ENCODE measurements at regions not wholly inside any gene's neighbourhood (a gene's known extent, or its start where the extent isn't known, plus 50 kb on each side); places are given as distances from the start of the nearest gene placed in this dataset.

DNA sequence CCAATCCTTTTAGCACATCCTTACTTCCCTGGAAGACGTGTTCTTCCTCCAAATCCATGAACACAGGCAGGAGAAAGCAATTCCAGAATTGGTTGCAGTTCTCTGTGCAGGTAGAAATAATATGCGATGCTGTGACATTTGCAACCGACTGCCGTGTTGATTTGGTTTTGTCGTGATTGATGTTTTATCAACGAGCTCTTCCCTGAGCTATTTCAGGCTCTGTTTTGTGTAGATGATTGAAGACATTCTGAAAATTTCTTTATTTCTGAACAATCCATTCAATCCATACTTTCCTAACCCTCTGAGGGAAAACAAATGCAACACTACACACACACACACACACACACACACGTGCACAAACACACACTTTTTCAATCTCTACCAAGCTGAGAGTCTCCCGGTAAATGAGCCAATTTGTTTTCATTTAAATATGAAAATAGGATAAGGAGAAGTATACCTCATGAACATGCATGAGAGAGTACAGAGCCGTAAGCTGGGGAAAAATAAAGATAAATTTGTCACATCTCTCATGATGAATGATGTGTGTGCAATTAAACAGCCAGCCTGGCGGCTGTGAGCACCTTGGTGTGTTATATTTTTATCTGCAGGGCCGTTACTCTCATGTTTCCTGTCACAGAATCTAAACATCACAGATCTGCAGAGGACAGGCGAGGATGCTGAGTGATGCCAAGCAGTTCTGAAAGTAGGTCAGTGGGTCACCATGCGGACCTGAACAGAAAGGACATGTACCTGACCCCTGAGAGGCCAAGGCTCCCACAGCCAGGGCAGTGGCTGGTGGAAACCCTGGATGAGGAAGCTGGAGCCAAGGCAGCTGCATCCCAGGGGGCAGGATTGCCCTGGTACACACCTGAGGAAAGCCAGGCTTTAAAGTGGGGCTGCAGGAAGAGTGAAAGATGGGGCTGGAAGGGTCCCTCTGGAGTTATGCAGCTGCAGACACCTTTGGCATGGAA lies 64.8 kb downstream of the PDCL3 start:
- BruUV-seq (replicated peaks) = no TSS peak
- no peaks in the 10 kb centered on the region for H3K36me3 ChIP-seq (ENCODE audit: control insufficient read depth, insufficient read depth, low read length)
- no peaks in the 10 kb centered on the region for H3K9me3 Mint-ChIP-seq (ENCODE audit: unreplicated experiment)
- TF ChIP-seq, protein P1, sequence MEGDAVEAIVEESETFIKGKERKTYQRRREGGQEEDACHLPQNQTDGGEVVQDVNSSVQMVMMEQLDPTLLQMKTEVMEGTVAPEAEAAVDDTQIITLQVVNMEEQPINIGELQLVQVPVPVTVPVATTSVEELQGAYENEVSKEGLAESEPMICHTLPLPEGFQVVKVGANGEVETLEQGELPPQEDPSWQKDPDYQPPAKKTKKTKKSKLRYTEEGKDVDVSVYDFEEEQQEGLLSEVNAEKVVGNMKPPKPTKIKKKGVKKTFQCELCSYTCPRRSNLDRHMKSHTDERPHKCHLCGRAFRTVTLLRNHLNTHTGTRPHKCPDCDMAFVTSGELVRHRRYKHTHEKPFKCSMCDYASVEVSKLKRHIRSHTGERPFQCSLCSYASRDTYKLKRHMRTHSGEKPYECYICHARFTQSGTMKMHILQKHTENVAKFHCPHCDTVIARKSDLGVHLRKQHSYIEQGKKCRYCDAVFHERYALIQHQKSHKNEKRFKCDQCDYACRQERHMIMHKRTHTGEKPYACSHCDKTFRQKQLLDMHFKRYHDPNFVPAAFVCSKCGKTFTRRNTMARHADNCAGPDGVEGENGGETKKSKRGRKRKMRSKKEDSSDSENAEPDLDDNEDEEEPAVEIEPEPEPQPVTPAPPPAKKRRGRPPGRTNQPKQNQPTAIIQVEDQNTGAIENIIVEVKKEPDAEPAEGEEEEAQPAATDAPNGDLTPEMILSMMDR (IDR thresholded peaks at IDR 0.05; ENCODE audit: insufficient read depth in 1 of 2, low read depth in 1 of 2, low read length in 1 of 2, severe bottlenecking in 1 of 2, unreplicated experiment in 1 of 2) = no peak
- no peaks in the 10 kb centered on the region for H3K27me3 ChIP-seq (replicated peaks; ENCODE audit: control insufficient read depth, insufficient read depth, low read length)
- ChIA-PET CTCF (interaction anchor here (0.9 kb wide), 1 partner anchor 17 kb away, joined by 3 read pairs; no protein-coding TSS in a partner anchor), POLR2A (no interaction called here)
- H3K4me3 ChIP-seq (ENCODE audit: low read depth, low read length) = no peak overlapping the region
- H3K36me3 Mint-ChIP-seq (ENCODE audit: insufficient read depth, unreplicated experiment) = no peaks in the 10 kb centered on the region
- intact Hi-C loops (cut with micrococcal nuclease; ENCODE audit: unreplicated experiment) = no loop called here
- H3K4me1 ChIP-seq = no peaks in the 10 kb centered on the region
- DNase-seq = no peak
- H3K27ac Mint-ChIP-seq (ENCODE audit: unreplicated experiment) = no peak overlapping the region
- H3K27me3 Mint-ChIP-seq (ENCODE audit: insufficient read depth, unreplicated experiment) = peaks cover 14% of the 10 kb centered on the region
- H3K4me3 Mint-ChIP-seq (ENCODE audit: unreplicated experiment) = no peak overlapping the region
- H3K9me3 ChIP-seq = no peaks in the 10 kb centered on the region
- no peaks in the 10 kb centered on the region for H3K4me1 Mint-ChIP-seq (ENCODE audit: low read depth, unreplicated experiment)

DNA sequence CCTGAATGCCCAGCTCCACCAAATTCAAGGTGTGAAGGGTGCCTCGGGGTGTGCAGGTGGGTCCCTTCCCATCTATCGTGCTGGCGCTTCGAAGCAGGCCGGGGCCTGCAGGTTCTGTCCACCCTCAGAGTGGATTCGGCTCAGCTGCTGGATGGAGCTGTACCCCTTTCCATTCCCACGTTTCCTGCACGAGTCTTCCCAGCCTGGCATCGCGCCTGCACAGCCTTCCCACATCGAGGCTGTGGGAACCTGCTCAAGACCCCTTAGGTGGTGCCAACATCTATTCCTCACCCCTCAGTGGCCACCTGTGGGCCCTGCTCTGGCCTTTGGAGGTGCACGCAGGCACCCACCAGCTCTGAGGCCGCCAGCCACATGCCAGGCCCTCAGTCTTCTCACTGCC lies 65.7 kb downstream of the PDCL3 start:
- no peaks in the 10 kb centered on the region for H3K36me3 Mint-ChIP-seq (ENCODE audit: insufficient read depth, unreplicated experiment)
- Histone ChIP-seq H3K9me3 (no peaks in the 10 kb centered on the region), H3K4me3 (ENCODE audit: low read depth, low read length) (no peak overlapping the region), H3K36me3 (ENCODE audit: control insufficient read depth, insufficient read depth, low read length) (no peaks in the 10 kb centered on the region), H3K27me3 (replicated peaks; ENCODE audit: control insufficient read depth, insufficient read depth, low read length) (no peaks in the 10 kb centered on the region), H3K4me1 (no peaks in the 10 kb centered on the region)
- no peak for DNase-seq
- TF ChIP-seq, protein P1 (IDR thresholded peaks at IDR 0.05; ENCODE audit: insufficient read depth in 1 of 2, low read depth in 1 of 2, low read length in 1 of 2, severe bottlenecking in 1 of 2, unreplicated experiment in 1 of 2) = no peak
- H3K4me3 Mint-ChIP-seq (ENCODE audit: unreplicated experiment) = no peak overlapping the region
- H3K9me3 Mint-ChIP-seq (ENCODE audit: unreplicated experiment) = no peaks in the 10 kb centered on the region
- intact Hi-C loops (cut with micrococcal nuclease; ENCODE audit: unreplicated experiment) = no loop called here
- no TSS peak for BruUV-seq (replicated peaks)
- ChIA-PET CTCF (interaction anchor here (0.9 kb wide), 1 partner anchor 18 kb away, joined by 3 read pairs; no protein-coding TSS in a partner anchor), POLR2A (no interaction called here)
- no peak overlapping the region for H3K27ac Mint-ChIP-seq (ENCODE audit: unreplicated experiment)
- H3K27me3 Mint-ChIP-seq (ENCODE audit: insufficient read depth, unreplicated experiment) = peaks cover 14% of the 10 kb centered on the region
- H3K4me1 Mint-ChIP-seq (ENCODE audit: low read depth, unreplicated experiment) = no peaks in the 10 kb centered on the region

DNA sequence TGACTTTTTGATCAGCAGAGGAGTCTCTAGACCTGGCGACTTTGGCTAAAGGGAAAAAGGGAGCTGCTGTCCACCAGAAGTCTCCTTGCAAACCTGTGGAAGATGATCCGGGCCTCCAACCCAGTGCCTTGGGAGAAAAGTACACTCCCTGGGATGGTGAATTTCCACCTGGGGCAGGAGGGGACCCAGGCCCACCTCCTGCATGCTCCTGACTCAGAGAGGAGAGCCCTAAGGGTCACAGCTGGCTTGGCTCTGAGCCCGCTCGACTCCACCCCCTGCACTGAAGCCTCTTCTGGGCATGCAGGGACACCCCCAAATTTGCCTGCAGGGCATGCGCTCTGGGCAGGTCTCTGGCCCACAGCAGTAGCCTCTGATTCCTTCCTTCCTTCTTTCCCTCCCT lies 66.5 kb downstream of the PDCL3 start:
- BruUV-seq (replicated peaks) = no TSS peak
- POLR2A ChIA-PET = no interaction called here
- H3K4me1 Mint-ChIP-seq (ENCODE audit: low read depth, unreplicated experiment) = no peaks in the 10 kb centered on the region
- no peak overlapping the region for H3K4me3 ChIP-seq (ENCODE audit: low read depth, low read length)
- no peak overlapping the region for H3K4me3 Mint-ChIP-seq (ENCODE audit: unreplicated experiment)
- peaks cover 14% of the 10 kb centered on the region for H3K27me3 Mint-ChIP-seq (ENCODE audit: insufficient read depth, unreplicated experiment)
- no peaks in the 10 kb centered on the region for H3K36me3 ChIP-seq (ENCODE audit: control insufficient read depth, insufficient read depth, low read length)
- CTCF ChIA-PET = no interaction called here
- H3K27ac Mint-ChIP-seq (ENCODE audit: unreplicated experiment) = no peak overlapping the region
- H3K9me3 ChIP-seq = no peaks in the 10 kb centered on the region
- intact Hi-C loops (cut with micrococcal nuclease; ENCODE audit: unreplicated experiment) = no loop called here
- no peaks in the 10 kb centered on the region for H3K4me1 ChIP-seq
- H3K27me3 ChIP-seq (replicated peaks; ENCODE audit: control insufficient read depth, insufficient read depth, low read length) = no peaks in the 10 kb centered on the region
- TF ChIP-seq, protein P1 (IDR thresholded peaks at IDR 0.05; ENCODE audit: insufficient read depth in 1 of 2, low read depth in 1 of 2, low read length in 1 of 2, severe bottlenecking in 1 of 2, unreplicated experiment in 1 of 2) = no peak
- DNase-seq = no peak
- no peaks in the 10 kb centered on the region for H3K9me3 Mint-ChIP-seq (ENCODE audit: unreplicated experiment)
- H3K36me3 Mint-ChIP-seq (ENCODE audit: insufficient read depth, unreplicated experiment) = no peaks in the 10 kb centered on the region
